GM21737 (cell line): ENCODE measurements at regions not wholly inside any gene's neighbourhood (a gene's known extent, or its start where the extent isn't known, plus 50 kb on each side); places are given as distances from the start of the nearest gene placed in this dataset.

Experiments
- ATAC-seq: cut with Tn5 transposase; IDR thresholded peaks from one replicate; pipeline ENCODE4 v1.9.1; 2021; ENCODE audit warnings: mild to moderate bottlenecking, moderate library complexity; ENCODE audit not compliant: unreplicated experiment

DNA sequence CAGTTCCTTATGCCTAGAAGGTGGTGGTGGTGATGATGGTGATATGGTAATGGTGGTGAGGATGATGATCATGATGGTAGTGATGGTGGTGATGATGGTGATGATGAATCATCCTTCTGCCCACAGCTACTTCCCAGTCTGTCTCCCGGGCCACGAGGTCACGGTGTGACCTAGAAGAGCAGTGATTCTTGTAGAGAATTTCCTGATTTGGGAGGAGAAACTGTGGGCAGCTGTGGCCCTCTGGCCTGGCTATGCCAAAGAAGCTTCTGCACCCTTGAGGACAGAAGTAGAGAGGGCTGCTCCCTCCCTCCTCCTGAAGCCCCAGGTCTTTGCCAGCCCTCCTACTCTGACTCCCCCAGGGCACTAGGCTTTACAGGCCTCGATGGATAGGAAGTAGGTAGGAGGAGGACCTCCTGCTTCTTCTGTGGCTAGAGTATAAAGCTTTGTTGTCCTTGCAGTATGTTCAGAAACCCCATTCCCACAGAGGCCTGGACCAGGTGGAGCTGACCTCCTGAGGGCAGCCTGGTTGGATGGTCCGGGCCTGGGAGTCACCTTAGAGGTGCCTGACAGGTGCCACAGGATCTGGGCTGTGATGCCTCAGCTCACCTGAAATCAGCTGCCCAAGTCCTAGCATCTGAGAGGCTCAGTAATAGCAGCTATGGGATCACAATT, 57.9 kb upstream of the EPAS1 start:
- ATAC-seq, result no peak

DNA sequence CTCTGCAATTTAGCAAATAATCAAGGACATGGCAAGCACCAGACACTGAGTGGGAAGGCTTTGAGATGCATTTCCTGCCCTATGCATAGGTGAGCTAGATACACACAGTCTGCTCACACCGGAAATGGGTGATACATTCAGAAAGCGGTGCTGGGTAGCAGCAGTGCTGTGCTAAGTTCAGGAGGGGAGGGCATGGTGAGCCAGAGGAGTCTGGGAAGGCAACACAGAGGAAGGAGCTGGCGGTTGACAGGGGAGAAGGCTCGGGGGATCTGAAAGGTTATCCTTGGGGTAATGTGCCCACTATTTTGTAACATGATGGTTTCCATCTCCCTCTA, 57.4 kb upstream of the EPAS1 start:
- peak; percentile 54 for ATAC-seq

DNA sequence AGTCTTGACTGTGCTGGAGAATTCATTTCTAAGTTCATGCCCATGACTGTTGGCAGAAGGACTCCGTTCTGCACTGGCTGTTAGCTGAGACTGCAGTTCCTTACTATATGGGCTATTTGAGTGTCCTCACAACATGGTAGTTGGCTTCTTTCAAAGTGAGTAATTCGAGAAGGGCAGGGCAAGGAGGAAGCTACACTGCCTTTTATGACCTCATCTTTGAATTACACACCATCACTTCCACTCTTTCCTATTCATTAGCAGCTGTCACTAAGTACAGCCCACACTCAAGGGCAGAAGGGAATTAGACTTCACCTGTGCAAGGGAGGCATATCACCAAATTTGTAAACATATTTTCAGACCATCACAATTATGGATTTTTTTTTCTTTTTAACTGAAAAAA, 55.9 kb upstream of the EPAS1 start:
- ATAC-seq, result no peak

DNA sequence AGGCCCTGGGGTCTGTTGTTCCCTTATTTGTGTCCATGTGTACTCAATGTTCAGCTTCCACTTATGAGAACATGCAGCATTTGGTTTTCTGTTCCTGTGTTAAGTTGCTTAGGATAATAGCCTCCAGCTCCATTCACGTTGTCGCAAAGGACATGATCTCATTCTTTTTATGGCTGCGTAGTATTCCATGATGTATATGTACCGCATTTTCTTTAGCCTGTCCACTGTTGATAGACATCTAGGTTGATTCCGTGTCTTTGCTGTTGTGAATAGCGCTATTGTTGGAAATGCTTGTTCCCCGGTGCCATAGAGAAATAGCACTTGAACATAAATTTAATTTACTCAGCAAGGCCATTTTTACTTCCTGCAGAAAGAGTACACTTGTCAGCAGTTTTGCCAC, 51.3 kb upstream of the EPAS1 start:
- ATAC-seq, result no peak

DNA sequence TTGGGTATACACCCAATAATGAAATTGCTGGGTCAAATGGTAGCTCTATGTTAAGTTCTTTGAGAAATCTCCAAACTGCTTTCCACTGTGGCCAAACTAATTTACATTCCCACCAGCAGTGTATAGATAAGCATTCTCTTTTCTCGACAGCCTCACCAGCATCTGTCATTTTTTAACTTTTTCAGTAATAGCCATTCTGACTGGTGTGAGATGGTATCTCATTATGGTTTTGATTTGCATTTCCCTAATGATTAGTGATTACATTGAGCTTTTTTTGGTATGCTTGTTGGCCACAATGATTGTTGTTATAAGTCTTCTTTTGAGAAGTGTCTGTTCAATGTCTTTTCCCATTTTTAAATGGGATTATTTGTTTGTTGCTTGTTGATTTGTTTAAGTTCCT, 50.4 kb upstream of the EPAS1 start:
- ATAC-seq, result no peak
